SK-N-SH (cell line): ENCODE measurements at regions not wholly inside any gene's neighbourhood (a gene's known extent, or its start where the extent isn't known, plus 50 kb on each side); places are given as distances from the start of the nearest gene placed in this dataset.

Experiments used
- CHD2 ChIP-seq: fragments of 150-350 bp; IDR thresholded peaks from 2 replicates; pipeline ENCODE4 v1.6.1; 2018; ENCODE audit warnings: low read length; ENCODE audit not compliant: partially characterized antibody
- CTCF ChIP-seq: fragments of 200-600 bp; sonication (generic); IDR thresholded peaks from 2 replicates; pipeline ENCODE4 v1.6.1; 2017; ENCODE audit warnings: antibody characterized with exemption, mild to moderate bottlenecking, moderate library complexity
- EP300 ChIP-seq, 2 experiments: IDR thresholded peaks; 2 replicates each; pipeline versions ENCODE4 v1.4.0 to v1.6.1; 2012; ENCODE audit warnings: borderline replicate concordance in 1 of 2, low read depth in 1 of 2, low read length in 1 of 2
- EZH2phosphoT487 ChIP-seq: fragments of 200-600 bp; sonication (generic); IDR thresholded peaks from 2 replicates; pipeline ENCODE4 v1.6.1; 2017; ENCODE audit warnings: low read depth, mixed run types, mild to moderate bottlenecking, antibody characterized with exemption, moderate library complexity, borderline replicate concordance
- POLR2AphosphoS5 ChIP-seq: IDR thresholded peaks from 2 replicates; pipeline ENCODE4 v1.6.1; 2012; ENCODE audit warnings: low read depth, low read length
- TCF12 ChIP-seq: IDR thresholded peaks from 2 replicates; pipeline ENCODE4 v1.4.0; 2012
- TF ChIP-seq, protein P1 (sequence below): IDR thresholded peaks from 2 replicates; pipeline ENCODE4; 2012

- TF ChIP-seq EZH2phosphoT487 (no peak), CTCF (no peak), TCF12 (no peak), POLR2AphosphoS5 (no peak), CHD2 (no peak), EP300 (IDR thresholded peaks at IDR 0.05; ENCODE audit: borderline replicate concordance in 1 of 2, low read depth in 1 of 2, low read length in 1 of 2) (no peak)
- TF ChIP-seq, protein P1, sequence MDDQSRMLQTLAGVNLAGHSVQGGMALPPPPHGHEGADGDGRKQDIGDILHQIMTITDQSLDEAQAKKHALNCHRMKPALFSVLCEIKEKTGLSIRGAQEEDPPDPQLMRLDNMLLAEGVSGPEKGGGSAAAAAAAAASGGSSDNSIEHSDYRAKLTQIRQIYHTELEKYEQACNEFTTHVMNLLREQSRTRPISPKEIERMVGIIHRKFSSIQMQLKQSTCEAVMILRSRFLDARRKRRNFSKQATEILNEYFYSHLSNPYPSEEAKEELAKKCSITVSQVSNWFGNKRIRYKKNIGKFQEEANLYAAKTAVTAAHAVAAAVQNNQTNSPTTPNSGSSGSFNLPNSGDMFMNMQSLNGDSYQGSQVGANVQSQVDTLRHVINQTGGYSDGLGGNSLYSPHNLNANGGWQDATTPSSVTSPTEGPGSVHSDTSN = no peak
Measured at GRCh38 chr12:28693565-28694219, 455.4 kb upstream of the FAR2 start.
